Stimulated activated CD8-positive, alpha-beta memory T cell treated with anti-CD3 and anti-CD28 coated beads, Interleukin-7, amount 100 ng/mL, for 1 hour (primary cell): ENCODE measurements at regions not wholly inside any gene's neighbourhood (a gene's known extent, or its start where the extent isn't known, plus 50 kb on each side); places are given as distances from the start of the nearest gene placed in this dataset.
"Not testable (repeated sequence)": the region's sequence is repeated elsewhere in the genome, so short reads cannot be mapped to it uniquely, and the experiment has no call there.

ENCODE experiments used
- DNase-seq, 2 donors: peaks; one replicate each; pipeline ENCODE4 v3.0.0-alpha.2; 2020; ENCODE audit warnings: low read depth in 2 of 2

GRCh38 chr11:134597452-134597851 lies 185.4 kb upstream of the B3GAT1 start:
- DNase-seq, result no peak

DNA sequence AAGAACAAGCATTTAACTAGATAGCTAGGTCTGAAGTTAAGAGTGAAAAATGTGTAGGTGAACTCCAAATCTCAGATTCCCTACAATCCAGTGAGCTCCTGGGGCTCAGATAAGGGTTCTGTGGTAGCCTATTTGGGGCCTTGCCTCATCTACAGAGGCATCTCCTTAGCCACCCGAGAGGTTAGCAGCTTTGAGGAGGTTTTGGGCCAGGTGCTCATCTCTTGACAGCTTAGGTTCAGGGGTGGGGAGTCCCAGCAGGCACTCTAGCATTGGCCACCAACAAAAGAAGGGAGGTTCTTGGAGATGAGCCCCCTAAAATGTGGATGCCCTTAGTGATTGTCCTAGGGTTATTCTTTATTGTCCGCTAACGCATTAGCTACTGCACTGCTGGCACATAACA lies 184.4 kb upstream of the B3GAT1 start:
- no peak for DNase-seq

GRCh38 chr11:134592391-134592990 lies 180.4 kb upstream of the B3GAT1 start:
- no peak for DNase-seq

DNA sequence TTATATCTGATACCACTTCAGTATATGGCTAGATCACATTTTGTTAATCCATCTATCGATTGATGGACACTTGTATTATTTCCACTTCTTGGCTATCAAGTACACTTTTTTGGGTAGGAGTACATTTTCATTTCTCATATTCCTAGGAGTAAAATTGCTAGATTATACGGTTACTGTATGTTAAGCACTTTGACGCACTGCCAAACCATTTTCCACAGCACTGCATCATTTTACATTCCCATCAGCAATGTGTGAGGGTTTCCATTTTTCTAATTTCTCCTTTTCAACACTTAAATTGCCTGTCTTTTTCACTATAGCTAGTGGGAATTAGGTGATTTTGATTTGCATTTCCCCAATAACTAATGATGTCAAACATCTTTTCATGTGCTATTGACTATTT lies 179.3 kb upstream of the B3GAT1 start:
- DNase-seq, result no peak

GRCh38 chr11:134589129-134589528 lies 177.1 kb upstream of the B3GAT1 start:
- DNase-seq, result no peak

DNA sequence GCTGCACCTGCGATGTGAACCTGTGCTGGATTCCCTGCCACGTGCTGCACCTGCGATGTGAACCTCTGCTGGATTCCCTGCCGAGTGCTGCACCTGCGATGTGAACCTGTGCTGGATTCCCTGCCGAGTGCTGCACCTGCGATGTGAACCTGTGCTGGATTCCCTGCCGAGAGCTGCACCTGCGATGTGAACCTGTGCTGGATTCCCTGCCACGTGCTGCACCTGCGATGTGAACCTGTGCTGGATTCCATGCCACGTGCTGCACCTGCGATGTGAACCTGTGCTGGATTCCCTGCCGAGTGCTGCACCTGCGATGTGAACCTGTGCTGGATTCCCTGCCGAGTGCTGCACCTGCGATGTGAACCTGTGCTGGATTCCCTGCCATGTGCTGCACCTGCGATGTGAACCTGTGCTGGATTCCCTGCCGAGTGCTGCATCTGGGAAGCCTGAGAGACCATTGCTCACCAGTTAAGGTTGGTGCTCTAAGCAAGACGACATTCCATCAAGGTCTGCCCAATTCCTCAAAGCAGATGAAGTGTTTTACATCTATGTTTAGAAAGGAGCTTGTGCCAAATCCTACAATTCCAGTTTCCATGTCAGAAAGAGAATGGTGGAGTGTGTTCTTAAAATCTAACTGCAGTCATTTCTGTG lies 176.5 kb upstream of the B3GAT1 start:
- DNase-seq, result not testable (repeated sequence)

GRCh38 chr11:134587345-134587744 lies 175.3 kb upstream of the B3GAT1 start:
- no peak for DNase-seq

DNA sequence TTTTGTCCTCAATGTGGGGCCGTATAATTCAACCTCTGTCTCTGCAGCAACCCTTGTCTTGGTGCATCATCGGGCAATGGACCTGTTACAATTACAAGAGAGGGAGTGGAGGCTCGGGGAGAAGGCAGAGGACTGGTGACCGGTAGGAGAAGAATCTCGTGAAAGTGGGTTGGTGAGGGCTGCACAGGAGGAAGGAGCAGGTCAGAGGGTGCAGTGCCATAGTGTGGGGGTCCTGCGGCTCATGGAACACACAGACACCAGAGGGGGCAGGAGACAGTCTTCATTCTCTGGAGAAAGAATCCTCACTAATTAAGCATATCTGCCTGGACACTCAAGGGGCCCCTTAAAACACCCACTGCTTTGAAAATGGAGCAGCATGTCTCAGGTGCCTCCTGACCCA lies 174.7 kb upstream of the B3GAT1 start:
- DNase-seq, result no peak

DNA sequence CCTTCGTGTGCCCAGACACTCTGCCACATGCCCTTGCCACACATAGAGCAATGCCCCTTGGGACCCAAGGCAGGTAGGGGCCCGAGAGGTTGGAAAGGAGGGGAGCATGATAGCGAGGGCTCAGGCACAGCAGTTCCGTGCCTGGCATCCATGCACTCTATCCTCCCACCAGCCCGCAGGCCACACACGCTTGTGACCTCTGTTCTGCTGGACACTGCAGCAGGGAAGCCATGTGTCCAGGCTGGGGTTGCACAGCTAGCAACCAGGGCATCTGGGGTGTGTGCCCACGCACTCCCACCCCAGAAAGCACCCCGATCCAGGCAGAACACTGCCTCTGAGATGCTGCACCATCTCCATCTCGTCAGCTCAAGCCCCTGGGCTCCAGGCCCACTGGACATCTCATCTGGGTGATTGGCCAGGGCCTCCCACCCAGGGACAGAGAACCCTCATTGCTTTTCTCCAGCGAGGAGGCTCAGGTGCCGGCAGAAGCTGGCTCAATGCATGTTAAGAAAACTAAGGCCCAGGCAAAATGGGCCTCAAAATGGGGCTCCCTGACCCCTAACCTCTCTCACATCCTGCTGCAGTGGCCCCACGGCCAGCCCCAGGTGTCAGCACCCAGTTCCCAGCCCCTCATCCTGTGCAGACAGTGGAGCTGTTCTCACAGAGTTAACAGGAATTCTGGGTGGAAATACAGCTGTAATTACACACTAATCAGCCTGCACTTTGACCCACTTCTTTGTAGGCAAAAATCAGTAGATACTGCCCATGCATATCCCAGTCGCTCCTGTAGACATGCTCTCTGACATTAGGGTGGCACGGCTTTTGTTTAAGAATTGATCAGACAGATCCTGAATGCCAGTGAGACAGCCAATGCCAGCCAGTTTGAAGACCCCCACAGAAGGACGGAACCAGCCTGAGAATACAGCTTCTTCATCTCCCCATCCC lies 173.9 kb upstream of the B3GAT1 start:
- no peak for DNase-seq

- DNase-seq, result no peak
Observed at GRCh38 chr11:134584706-134585445, 172.8 kb upstream of the B3GAT1 start.

DNA sequence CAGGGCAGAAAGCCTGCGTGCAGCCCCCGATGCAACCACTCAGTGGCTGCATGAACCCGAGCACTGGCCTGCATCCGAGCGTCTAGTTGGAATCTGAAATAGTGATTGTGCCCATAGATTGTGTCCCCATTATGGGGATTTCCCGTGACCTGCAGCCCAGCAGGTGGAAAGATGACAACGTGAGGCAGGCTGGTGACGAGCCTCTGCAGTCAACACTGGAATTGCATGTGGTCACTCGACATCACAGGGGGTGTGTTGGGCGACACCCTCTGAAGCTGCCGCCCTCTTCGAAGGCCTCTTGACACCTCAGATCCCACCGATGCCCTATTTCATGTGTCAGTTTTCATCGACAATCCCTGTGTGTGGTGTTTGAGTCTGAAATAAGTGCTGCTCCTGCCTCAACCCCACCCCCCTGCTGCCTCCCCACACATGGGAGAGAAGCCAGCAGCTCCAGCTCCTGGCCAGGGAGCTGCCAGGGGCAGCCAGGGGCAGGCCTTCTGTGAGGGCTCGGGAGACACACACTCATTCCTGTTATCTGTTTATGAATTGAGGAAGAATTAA lies 172.0 kb upstream of the B3GAT1 start:
- DNase-seq, result no peak

GRCh38 chr11:134583397-134583990 lies 171.5 kb upstream of the B3GAT1 start:
- DNase-seq, result no peak

DNA sequence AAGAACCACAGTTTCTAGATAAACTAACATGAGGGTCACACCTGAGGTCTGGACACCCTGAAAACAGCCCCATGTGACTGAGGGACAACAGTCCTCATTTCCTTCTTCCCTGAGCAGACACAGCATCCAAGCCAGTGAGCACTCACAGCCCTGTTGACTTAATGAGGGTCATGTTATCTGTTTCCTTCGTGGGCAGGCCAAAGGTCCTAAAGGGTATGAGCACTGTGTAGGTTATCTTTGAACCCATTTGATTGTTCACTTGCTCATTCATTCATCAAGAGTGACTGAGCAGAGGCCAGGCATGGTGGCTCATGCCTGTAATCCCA lies 170.7 kb upstream of the B3GAT1 start:
- DNase-seq, result no peak

- no peak for DNase-seq
Observed at GRCh38 chr11:134581966-134582769, 170.1 kb upstream of the B3GAT1 start.

- no peak for DNase-seq
Observed at GRCh38 chr11:134581121-134581626, 169.1 kb upstream of the B3GAT1 start.

- DNase-seq, result no peak
Observed at GRCh38 chr11:134580610-134580975, 168.6 kb upstream of the B3GAT1 start.

DNA sequence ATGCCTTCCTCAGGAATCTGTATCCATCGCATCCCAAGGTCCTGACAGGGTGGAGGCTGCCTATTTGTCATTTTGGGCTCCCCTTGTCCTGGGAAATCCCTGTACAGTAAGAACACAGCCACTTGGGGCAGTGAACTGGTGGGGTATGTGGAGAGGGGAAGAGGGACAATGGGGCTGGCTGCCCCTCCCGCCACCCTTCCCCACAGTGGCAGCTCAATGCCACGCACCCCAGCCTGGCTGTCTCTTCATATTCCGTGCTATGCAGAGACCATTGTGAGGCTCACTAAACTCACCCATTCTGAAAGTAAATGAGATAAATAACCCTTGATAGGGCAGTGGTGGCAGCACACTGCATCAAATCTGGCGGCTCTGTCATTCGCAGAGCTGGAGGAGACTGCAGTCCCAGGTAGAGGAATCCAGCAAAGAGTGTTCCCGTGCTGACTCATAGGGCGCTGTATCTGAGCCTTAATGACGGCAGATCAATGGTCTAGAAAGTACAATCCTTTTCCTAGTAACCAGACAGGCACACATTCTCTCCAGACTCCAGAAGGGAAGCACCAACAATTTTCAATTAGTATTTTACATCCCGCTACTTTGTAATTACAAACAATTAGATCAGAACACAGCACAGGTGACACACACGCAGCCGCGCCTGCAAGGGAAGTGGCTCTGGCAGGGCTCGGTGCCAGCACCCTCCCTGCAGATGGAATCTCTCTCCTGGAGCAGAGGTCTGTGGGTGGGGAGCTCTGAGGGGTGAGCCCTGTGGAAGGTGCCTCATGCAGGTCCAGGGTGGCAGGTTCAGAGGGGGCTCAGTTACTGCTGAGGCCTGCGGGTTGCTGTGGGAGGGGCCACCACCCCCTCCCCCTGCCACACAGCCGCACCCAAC lies 167.9 kb upstream of the B3GAT1 start:
- no peak for DNase-seq

GRCh38 chr11:134578807-134579723 lies 167.0 kb upstream of the B3GAT1 start:
- no peak for DNase-seq
